ENCODE measurements at regions not wholly inside any gene's neighbourhood (a gene's known extent, or its start where the extent isn't known, plus 50 kb on each side); places are given as distances from the start of the nearest gene placed in this dataset.

DNA sequence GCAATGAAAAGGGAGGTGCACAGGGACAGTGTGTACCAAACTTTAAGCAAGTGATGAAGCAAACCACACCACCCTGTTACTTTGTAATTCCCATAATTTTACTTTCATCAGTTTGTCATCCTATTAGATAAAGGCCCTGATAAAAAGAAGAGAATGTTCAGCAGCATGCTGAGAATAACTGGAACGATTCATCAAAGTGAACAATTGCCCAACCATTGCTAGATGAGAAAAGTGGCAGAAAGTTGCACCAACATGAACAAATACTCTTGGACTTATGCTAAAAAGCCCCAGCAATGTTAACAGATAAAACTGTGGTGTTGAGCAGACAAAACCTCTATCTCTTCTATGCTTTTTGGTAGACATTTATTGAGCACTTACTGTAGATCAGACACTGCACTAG is 75.5 kb upstream of the PCGF5 start:
- POLR2A ChIA-PET (ENCODE audit: low non-redundant PET), result no interaction called here
- no TSS peak for BruUV-seq (replicated peaks)
- intact Hi-C loops (cut with micrococcal nuclease; ENCODE audit: unreplicated experiment), result no loop called here
- Histone ChIP-seq H3K4me1 (ENCODE audit: insufficient read depth, low read length, poor library complexity, severe bottlenecking) (no peaks in the 10 kb centered on the region), H3K9me3 (ENCODE audit: low read depth, low read length, poor library complexity, severe bottlenecking) (no peaks in the 10 kb centered on the region), H3K4me3 (ENCODE audit: low read depth, low read length, poor library complexity, severe bottlenecking) (no peak overlapping the region), H3K27me3 (replicated peaks; ENCODE audit: insufficient read depth, low read depth, low read length, poor library complexity) (no peaks in the 10 kb centered on the region), H3K36me3 (ENCODE audit: insufficient read depth, low read length, poor library complexity, severe bottlenecking) (no peaks in the 10 kb centered on the region), H3K27ac (ENCODE audit: low read depth, low read length, poor library complexity, severe bottlenecking) (no peak overlapping the region)
- CTCF ChIA-PET, result no interaction called here
- no peak for DNase-seq (ENCODE audit: low spot score)
- no peak for TF ChIP-seq EZH2 (IDR thresholded peaks at IDR 0.05; ENCODE audit: borderline replicate concordance, low read depth, low read length, poor library complexity, severe bottlenecking)

DNA sequence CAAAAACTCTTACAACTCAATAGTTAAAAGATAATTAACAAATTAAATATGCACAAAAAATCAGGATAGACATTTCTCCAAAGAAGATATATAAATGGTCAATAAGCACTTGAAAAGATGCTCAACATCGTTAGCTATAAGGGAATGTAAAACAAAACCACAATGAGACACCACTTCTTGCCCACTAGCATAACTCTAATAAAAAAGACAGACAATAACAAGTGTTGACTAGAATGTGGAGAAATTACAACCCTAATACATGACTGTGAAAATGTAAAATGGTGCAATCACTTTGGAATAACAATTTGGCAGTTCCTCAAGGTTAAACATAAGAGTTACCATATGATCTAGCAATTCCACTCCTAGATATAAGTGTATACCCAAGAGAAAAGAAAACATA is 74.3 kb upstream of the PCGF5 start:
- H3K27ac ChIP-seq (ENCODE audit: low read depth, low read length, poor library complexity, severe bottlenecking), result no peak overlapping the region
- no peak for DNase-seq (ENCODE audit: low spot score)
- BruUV-seq (replicated peaks), result no TSS peak
- no peaks in the 10 kb centered on the region for H3K9me3 ChIP-seq (ENCODE audit: low read depth, low read length, poor library complexity, severe bottlenecking)
- no peaks in the 10 kb centered on the region for H3K36me3 ChIP-seq (ENCODE audit: insufficient read depth, low read length, poor library complexity, severe bottlenecking)
- intact Hi-C loops (cut with micrococcal nuclease; ENCODE audit: unreplicated experiment), result no loop called here
- H3K27me3 ChIP-seq (replicated peaks; ENCODE audit: insufficient read depth, low read depth, low read length, poor library complexity), result no peaks in the 10 kb centered on the region
- TF ChIP-seq, protein P1, sequence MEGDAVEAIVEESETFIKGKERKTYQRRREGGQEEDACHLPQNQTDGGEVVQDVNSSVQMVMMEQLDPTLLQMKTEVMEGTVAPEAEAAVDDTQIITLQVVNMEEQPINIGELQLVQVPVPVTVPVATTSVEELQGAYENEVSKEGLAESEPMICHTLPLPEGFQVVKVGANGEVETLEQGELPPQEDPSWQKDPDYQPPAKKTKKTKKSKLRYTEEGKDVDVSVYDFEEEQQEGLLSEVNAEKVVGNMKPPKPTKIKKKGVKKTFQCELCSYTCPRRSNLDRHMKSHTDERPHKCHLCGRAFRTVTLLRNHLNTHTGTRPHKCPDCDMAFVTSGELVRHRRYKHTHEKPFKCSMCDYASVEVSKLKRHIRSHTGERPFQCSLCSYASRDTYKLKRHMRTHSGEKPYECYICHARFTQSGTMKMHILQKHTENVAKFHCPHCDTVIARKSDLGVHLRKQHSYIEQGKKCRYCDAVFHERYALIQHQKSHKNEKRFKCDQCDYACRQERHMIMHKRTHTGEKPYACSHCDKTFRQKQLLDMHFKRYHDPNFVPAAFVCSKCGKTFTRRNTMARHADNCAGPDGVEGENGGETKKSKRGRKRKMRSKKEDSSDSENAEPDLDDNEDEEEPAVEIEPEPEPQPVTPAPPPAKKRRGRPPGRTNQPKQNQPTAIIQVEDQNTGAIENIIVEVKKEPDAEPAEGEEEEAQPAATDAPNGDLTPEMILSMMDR (conservative IDR thresholded peaks at IDR 0.05; ENCODE audit: low read depth, low read length), result no peak
- no peak for TF ChIP-seq EZH2 (IDR thresholded peaks at IDR 0.05; ENCODE audit: borderline replicate concordance, low read depth, low read length, poor library complexity, severe bottlenecking)
- CTCF ChIA-PET, result no interaction called here
- H3K4me3 ChIP-seq (ENCODE audit: low read depth, low read length, poor library complexity, severe bottlenecking), result no peak overlapping the region
- POLR2A ChIA-PET (ENCODE audit: low non-redundant PET), result no interaction called here
- H3K4me1 ChIP-seq (ENCODE audit: insufficient read depth, low read length, poor library complexity, severe bottlenecking), result no peaks in the 10 kb centered on the region

DNA sequence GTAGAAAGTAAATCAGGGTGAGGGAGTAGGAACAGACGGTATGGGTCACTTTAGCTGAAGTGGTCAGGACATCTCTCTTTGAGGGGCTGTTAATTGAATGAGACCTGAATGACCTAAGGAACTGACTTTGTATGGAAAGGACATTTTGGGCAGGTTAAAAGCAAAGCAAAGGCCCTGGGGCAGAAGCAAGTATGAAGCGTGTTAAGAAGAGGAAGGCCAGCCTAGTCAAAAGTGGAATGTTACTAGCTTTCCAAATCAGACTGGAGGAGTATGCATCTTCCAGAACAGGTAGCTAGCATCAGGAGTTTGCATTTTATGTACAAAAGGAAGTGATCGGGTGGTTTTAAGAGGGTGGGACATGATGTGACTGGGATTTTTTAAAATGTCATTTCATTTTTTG is 70.9 kb upstream of the PCGF5 start:
- ChIA-PET CTCF (interaction anchor here (0.5 kb wide), 1 partner anchor 26 kb away, joined by 3 read pairs; no protein-coding TSS in a partner anchor), POLR2A (ENCODE audit: low non-redundant PET) (no interaction called here)
- no peaks in the 10 kb centered on the region for H3K27me3 ChIP-seq (replicated peaks; ENCODE audit: insufficient read depth, low read depth, low read length, poor library complexity)
- no peak overlapping the region for H3K4me3 ChIP-seq (ENCODE audit: low read depth, low read length, poor library complexity, severe bottlenecking)
- TF ChIP-seq, protein P1 (conservative IDR thresholded peaks at IDR 0.05; ENCODE audit: low read depth, low read length), result no peak
- intact Hi-C loops (cut with micrococcal nuclease; ENCODE audit: unreplicated experiment), result no loop called here
- no peak overlapping the region for H3K27ac ChIP-seq (ENCODE audit: low read depth, low read length, poor library complexity, severe bottlenecking)
- no TSS peak for BruUV-seq (replicated peaks)
- no peaks in the 10 kb centered on the region for H3K9me3 ChIP-seq (ENCODE audit: low read depth, low read length, poor library complexity, severe bottlenecking)
- H3K36me3 ChIP-seq (ENCODE audit: insufficient read depth, low read length, poor library complexity, severe bottlenecking), result no peaks in the 10 kb centered on the region
- H3K4me1 ChIP-seq (ENCODE audit: insufficient read depth, low read length, poor library complexity, severe bottlenecking), result no peaks in the 10 kb centered on the region
- no peak for DNase-seq (ENCODE audit: low spot score)

DNA sequence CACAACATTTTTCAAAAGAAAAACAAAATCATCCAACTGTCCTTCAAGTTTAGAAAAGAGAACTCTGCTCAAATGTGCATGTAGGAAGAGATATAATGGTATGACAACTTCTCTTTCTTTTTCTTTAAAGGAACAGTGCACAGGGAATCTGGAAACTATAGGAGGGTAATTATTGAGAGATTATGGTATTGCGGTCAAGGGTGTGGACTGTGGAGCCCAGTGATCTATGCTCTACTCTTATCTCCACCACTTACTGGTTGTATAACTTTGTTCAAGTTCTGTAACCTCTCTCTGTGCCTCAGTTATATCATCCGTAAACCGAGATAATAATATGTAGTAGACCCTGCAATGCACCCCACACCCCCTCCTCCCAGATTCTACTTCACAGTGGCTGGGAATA is 69.8 kb upstream of the PCGF5 start:
- ChIA-PET POLR2A (ENCODE audit: low non-redundant PET) (no interaction called here), CTCF (no interaction called here)
- no peak for DNase-seq (ENCODE audit: low spot score)
- peaks cover 10% of the 10 kb centered on the region for H3K27me3 ChIP-seq (replicated peaks; ENCODE audit: insufficient read depth, low read depth, low read length, poor library complexity)
- intact Hi-C loops (cut with micrococcal nuclease; ENCODE audit: unreplicated experiment), result no loop called here
- TF ChIP-seq, protein P1 (conservative IDR thresholded peaks at IDR 0.05; ENCODE audit: low read depth, low read length), result no peak
- no peak for TF ChIP-seq EZH2 (IDR thresholded peaks at IDR 0.05; ENCODE audit: borderline replicate concordance, low read depth, low read length, poor library complexity, severe bottlenecking)
- H3K9me3 ChIP-seq (ENCODE audit: low read depth, low read length, poor library complexity, severe bottlenecking), result no peaks in the 10 kb centered on the region
- H3K27ac ChIP-seq (ENCODE audit: low read depth, low read length, poor library complexity, severe bottlenecking), result no peak overlapping the region
- H3K4me3 ChIP-seq (ENCODE audit: low read depth, low read length, poor library complexity, severe bottlenecking), result no peak overlapping the region
- no peaks in the 10 kb centered on the region for H3K36me3 ChIP-seq (ENCODE audit: insufficient read depth, low read length, poor library complexity, severe bottlenecking)
- BruUV-seq (replicated peaks), result no TSS peak
- H3K4me1 ChIP-seq (ENCODE audit: insufficient read depth, low read length, poor library complexity, severe bottlenecking), result no peaks in the 10 kb centered on the region

Data from A673 (cell line).